Stimulated activated CD4-positive, alpha-beta T cell treated with anti-CD3 and anti-CD28 coated beads, TNF-alpha, amount 100 ng/mL, for 4 hours (primary cell): ENCODE measurements at regions not wholly inside any gene's neighbourhood (a gene's known extent, or its start where the extent isn't known, plus 50 kb on each side); places are given as distances from the start of the nearest gene placed in this dataset.

Source experiments
- DNase-seq, 3 experiments: peaks; one replicate each; pipeline ENCODE4 v3.0.0-alpha.2; 2020; ENCODE audit warnings: low read depth in 3 of 3

DNA sequence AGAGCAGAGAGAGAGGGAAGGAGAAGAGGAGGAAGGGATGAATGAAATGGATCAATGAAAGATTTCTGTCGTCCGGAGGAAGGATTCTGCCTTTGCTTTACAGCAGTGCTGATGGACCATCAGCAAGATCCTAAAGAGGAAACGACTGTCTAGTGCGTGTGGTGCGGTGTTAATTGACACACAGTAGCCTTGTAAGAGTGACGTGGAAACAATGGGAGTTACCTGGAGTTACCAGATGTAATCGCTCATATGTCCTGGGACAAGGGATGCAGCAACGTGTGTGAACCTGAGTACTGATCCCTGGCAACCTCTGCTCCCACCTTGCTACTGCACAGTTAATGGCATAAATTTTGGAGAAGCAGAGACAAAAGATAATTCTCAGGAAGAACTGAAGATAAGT lies 62.6 kb upstream of the TPRG1 start:
- DNase-seq, result no peak

DNA sequence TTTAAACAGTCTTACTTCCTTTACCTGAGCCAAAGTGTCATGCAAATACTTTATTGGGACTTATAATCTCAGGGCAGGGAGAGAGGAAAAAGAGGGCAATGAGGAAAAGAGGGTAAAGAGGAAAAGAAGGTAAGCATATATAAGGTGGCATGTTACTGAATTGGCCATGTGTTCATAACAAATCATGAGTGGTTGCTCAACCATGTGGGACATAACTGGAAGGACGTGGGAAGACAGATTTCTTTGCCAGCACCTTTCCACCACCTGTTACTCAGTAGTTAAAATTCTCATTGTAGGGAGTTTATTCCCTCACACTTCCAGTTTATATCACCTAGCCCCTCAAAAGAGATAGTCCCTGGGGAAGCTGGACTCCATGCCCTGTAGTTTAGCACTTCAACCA lies 54.7 kb upstream of the TPRG1 start:
- no peak for DNase-seq

DNA sequence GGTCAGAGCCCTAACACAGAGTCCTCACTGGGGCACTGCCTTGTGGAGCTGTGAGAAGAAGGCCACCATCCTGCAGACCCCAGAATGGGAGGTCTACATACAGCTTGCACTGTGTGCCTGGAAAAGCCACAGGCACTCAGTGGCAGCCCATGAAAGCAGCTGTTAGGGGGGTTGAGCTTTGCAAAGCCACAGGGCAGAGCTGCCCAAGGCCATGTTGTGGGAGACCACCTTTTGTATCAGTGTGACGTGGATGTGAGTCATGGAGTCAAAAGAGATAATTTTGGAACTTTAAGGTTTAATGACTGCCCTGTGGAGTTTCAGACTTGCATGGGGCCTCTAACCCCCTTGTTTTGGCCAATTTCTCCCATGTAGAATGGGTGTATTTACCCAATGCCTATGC lies 52.9 kb upstream of the TPRG1 start:
- no peak for DNase-seq

DNA sequence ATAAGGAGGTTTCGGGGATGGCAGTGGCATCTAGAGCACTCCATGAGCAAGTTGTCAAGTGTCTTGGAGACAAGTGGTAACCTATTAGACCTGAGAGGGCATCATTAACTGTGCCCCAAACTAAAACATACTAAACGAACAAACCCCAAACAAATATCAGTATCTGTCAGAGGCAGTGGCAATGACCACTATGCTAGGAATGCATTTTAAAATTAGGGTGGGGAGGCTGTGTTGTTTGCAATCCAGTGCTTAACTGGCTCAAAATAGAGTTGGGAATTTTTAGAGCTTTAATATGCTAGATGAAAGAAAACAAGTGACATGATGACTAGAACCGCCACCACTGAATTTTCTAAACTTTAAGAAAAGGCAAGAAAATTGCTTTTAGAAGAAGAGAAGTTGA lies 51.8 kb upstream of the TPRG1 start:
- no peak for DNase-seq

DNA sequence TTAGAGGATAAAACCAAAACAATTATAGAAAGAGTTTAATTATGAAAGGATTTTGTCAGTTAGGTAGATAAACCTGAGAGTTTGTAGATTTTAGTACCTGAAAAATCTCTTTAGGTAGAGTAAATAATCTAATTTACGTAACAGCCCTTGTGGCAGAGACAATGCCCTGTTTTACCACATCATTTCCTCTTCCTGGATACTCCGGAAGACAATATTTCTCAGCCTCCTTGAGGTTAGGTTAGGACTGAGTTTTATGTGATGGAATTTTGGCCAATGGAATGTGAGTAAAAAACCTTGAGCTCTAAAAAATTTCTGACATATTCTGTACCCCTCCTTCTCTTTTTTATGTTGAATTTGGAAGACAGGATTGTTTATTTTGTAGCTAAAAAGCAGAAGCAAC lies 50.7 kb upstream of the TPRG1 start:
- DNase-seq, result no peak
